RWPE1 (cell line): ENCODE measurements at regions not wholly inside any gene's neighbourhood (a gene's known extent, or its start where the extent isn't known, plus 50 kb on each side); places are given as distances from the start of the nearest gene placed in this dataset.
"Not testable (repeated sequence)": the region's sequence is repeated elsewhere in the genome, so short reads cannot be mapped to it uniquely, and the experiment has no call there.

Experiments used
- CTCF ChIA-PET: fragments of 350-600 bp; sonication (Branson Sonifier 250); formaldehyde crosslinking; extraction: SDS; loops from one replicate; lab custom pipeline; 2021; lab: Yijun Ruan, JAX
- POLR2A ChIA-PET: fragments of 400-600 bp; formaldehyde crosslinking; extraction: SDS; loops from one replicate; lab custom pipeline; 2020; ENCODE audit warnings: antibody characterized with exemption; ENCODE audit not compliant: low non-redundant PET; lab: Yijun Ruan, JAX
- DNase-seq: peaks from one replicate; pipeline ENCODE4 v3.0.0; 2012; ENCODE audit warnings: low spot score
- H3K27ac ChIP-seq: fragments of 450-650 bp; 2 replicates; pipeline ENCODE4 v1.5.1; 2017
- CTCF ChIP-seq: fragments of 450-650 bp; conservative IDR thresholded peaks from 2 replicates; pipeline ENCODE4 v1.5.1; 2017; ENCODE audit warnings: low read depth, mild to moderate bottlenecking

DNA sequence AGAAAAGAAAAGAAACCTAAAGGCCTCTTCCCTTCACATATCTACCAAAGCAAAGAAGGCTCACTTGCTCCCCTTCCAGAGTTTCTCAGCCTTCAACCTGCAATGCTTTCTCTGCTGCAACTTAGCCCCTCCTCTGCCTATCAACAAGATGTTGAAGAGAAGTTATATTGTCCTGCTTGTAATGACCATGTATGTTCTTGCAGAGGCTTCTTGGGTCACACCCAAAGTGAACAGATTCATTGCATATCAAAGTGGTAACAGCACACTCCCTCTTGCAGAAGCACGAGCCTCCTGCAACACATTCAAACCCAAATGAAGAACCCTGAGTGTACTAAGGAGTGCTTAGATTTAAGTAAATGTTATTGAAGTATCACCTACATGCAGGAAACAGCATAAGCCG lies 494.3 kb downstream of the NTRK2 start:
- no peak overlapping the region for H3K27ac ChIP-seq
- POLR2A ChIA-PET, result no interaction called here
- DNase-seq, result no peak
- TF ChIP-seq CTCF, result no peak
- CTCF ChIA-PET, result no interaction called here

- CTCF ChIA-PET, result interaction anchor here (0.5 to 0.7 kb wide), 3 partner anchors 200 to 762 kb away, joined by 3 read pairs; no protein-coding TSS in a partner anchor
- POLR2A ChIA-PET, result no interaction called here
- no peak overlapping the region for H3K27ac ChIP-seq
- DNase-seq, result peak; percentile 14
- TF ChIP-seq CTCF, result no peak
Measured at GRCh38 chr9:85163415-85163814, 493.9 kb downstream of the NTRK2 start.

DNA sequence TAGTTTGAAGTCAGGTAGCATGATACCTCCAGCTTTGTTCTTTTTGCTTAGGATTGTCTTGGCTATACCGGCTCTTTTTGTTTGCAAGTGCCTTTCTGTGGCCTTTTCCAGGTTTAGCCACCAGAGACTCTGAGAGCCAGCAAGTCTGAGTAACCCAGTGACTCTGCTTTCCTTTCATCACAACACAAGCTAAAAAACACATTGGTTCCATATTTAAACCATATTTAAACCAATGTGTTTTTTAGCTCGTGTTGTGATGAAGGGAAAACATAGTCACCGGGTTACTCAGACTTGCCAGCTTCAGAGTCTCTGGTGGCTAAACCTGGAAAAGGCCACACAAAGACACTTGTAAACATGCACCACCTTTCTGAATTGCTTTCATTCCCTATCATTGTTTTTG lies 493.3 kb downstream of the NTRK2 start:
- CTCF ChIA-PET, result interaction anchor here (0.5 to 0.7 kb wide), 3 partner anchors 200 to 761 kb away, joined by 3 read pairs; no protein-coding TSS in a partner anchor
- DNase-seq, result no peak
- no peak for TF ChIP-seq CTCF
- H3K27ac ChIP-seq, result no peak overlapping the region
- POLR2A ChIA-PET, result no interaction called here

- POLR2A ChIA-PET, DNase-seq, H3K27ac ChIP-seq, CTCF ChIA-PET: not testable (repeated sequence)
Measured at GRCh38 chr9:85160944-85161343, 491.4 kb downstream of the NTRK2 start.

DNA sequence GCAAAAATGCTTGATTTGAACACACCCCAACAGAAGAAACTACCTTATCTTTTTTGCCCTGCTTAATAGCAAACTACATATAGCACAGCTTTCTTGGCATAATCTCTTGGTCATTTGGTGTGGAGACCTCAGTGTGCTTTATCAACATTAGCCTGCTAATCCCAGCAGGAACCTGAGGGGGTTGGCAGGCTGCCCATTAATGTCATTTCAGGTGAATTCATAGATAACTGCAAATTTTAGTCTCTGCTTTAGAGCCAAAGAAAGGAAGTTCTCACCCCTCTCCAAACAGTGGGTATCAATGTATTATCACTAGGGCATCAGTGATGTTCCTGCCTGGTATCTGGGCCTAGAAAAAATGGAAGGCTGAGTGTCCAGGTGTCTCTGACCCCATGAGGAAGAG lies 489.0 kb downstream of the NTRK2 start:
- TF ChIP-seq CTCF, result no peak
- no peak overlapping the region for H3K27ac ChIP-seq
- no peak for DNase-seq
- CTCF ChIA-PET, result interaction anchor here (0.7 kb wide), 2 partner anchors 9 to 966 kb away, joined by 3 read pairs; no protein-coding TSS in a partner anchor
- POLR2A ChIA-PET, result no interaction called here

DNA sequence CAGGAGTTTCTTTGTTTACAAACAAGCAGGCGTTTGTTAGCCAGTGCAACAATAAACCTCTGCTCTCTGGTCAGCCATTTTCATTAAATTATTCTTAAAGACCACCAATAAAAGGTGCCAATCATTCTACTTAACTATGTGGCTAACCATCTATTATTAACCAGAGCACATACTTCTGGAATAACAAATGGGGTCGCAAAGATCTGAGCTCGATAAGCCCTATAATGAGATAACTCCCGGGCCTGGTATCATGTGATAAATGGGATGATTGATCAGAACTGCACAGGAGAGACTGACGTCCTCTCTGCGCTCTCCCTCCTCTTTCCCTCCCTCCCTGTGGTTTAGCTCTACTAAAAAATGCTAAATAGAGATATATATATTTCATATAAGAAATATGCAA lies 488.2 kb downstream of the NTRK2 start:
- TF ChIP-seq CTCF, result no peak
- ChIA-PET POLR2A (no interaction called here), CTCF (interaction anchor here (1.3 kb wide), 1 partner anchor 20 kb away, joined by 3 read pairs; no protein-coding TSS in a partner anchor)
- no peak for DNase-seq
- H3K27ac ChIP-seq, result no peak overlapping the region

DNA sequence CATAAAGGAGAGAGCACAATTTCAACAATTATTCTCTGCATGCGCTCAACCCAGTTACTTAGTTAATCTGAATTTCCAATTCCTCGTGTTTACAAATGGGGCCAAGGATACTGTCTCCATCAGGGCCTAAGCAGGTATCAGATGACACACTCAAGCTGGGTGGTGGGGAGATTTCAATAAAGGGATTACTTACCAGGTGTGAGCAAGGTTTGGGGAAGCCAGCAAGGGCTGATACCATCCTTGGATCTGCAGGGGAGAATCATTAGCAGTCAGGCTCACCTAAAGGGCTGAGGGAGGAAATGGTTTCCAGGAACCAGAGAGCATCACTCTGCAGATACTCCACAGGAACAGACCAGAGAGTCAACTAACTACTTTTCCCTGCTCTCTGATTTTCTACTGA lies 487.1 kb downstream of the NTRK2 start:
- H3K27ac ChIP-seq, result no peak overlapping the region
- TF ChIP-seq CTCF, result no peak
- ChIA-PET CTCF (interaction anchor here (1.3 kb wide), 1 partner anchor 19 kb away, joined by 3 read pairs; no protein-coding TSS in a partner anchor), POLR2A (no interaction called here)
- DNase-seq, result no peak
